ENCODE measurements at regions not wholly inside any gene's neighbourhood (a gene's known extent, or its start where the extent isn't known, plus 50 kb on each side); places are given as distances from the start of the nearest gene placed in this dataset.

DNA sequence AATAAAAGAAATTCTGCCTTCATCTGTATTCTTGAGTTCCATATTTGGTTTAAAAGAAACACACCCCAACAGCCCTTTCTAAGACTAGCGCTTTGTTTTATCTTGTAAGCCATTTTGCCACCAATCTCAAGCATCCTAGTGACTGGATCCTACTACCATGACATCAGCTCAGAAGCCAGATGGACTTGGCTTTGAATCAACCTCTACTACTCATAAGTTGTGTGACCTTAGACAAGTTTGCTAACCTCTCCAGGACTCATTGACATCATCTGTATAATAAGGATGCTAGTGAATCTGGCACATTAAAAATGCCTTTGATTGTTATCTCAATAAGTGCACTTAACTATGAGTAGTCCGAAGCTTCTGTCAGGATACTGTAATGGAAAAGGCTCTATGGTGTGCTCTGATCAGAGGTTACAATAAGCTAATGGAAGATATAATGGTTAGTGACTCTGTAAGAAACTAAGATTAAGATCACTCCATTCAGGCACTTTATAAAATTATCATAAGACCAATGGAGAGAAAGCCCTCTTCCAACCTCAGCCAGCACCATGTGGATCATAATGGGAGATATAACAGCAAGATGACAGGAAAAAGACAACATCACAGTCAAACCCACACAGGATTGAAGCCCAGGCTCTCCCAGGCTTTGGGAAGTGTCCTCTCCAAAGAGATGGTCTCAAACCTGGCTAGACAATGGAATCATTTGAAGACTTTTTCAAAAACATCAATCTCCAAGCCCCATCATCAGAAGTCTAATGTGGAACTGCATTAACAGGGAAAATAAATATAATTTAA is 180.6 kb upstream of the MIR17HG start:
- no peak for DNase-seq (ENCODE audit: low spot score)
- TF ChIP-seq, protein P1, sequence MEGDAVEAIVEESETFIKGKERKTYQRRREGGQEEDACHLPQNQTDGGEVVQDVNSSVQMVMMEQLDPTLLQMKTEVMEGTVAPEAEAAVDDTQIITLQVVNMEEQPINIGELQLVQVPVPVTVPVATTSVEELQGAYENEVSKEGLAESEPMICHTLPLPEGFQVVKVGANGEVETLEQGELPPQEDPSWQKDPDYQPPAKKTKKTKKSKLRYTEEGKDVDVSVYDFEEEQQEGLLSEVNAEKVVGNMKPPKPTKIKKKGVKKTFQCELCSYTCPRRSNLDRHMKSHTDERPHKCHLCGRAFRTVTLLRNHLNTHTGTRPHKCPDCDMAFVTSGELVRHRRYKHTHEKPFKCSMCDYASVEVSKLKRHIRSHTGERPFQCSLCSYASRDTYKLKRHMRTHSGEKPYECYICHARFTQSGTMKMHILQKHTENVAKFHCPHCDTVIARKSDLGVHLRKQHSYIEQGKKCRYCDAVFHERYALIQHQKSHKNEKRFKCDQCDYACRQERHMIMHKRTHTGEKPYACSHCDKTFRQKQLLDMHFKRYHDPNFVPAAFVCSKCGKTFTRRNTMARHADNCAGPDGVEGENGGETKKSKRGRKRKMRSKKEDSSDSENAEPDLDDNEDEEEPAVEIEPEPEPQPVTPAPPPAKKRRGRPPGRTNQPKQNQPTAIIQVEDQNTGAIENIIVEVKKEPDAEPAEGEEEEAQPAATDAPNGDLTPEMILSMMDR (IDR thresholded peaks at IDR 0.05; ENCODE audit: extremely low read depth, missing control alignments) = no peak

DNA sequence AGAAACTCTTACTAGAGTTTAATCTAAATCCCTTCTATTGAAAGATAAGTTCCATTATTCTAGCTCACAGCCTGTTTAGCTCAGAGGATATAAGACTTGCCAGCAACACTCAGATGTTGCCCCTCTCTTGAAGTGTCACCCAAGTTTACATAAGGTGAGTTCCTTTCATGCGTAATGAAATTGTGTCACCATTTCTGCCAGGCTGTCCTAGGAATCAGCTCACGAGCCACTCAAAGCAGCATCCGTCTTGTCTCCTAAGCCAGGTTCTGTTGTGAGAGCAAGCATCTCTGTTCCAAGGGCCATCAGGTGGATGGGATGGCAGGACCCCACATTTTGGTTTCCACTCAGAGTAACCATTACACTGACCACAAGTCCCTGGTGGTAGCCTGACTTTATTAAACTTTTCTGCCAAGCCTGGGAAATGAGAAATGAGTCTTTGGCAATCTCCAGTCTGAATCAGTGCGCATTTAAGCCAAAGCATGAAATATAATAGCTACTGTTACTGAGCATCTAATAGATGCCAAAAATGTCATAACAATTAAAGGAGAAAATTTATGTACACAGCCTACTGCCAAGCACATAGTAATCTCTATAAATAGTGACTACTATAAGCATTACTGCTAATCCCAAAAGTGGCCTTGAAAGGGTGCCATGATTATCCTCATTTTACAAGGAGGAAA is 179.6 kb upstream of the MIR17HG start:
- DNase-seq (ENCODE audit: low spot score) = no peak
- TF ChIP-seq, protein P1 (IDR thresholded peaks at IDR 0.05; ENCODE audit: extremely low read depth, missing control alignments) = no peak

DNA sequence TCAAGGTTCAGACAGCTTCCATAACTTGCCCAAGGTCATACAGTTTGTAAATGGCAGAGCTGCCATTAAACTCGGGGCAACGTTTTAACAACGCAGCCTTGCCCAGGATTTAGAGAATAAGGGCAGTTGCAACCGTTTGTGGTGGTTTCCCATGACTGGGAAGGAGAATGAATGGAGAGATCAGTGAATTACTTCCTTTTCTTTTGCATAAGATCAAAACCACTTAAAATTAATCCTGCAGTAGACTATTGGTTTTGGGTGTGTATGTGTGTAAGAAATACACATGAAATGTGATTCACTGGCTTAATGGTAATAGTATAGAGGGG is 179.1 kb upstream of the MIR17HG start:
- TF ChIP-seq, protein P1 (IDR thresholded peaks at IDR 0.05; ENCODE audit: extremely low read depth, missing control alignments) = no peak
- no peak for DNase-seq (ENCODE audit: low spot score)

DNA sequence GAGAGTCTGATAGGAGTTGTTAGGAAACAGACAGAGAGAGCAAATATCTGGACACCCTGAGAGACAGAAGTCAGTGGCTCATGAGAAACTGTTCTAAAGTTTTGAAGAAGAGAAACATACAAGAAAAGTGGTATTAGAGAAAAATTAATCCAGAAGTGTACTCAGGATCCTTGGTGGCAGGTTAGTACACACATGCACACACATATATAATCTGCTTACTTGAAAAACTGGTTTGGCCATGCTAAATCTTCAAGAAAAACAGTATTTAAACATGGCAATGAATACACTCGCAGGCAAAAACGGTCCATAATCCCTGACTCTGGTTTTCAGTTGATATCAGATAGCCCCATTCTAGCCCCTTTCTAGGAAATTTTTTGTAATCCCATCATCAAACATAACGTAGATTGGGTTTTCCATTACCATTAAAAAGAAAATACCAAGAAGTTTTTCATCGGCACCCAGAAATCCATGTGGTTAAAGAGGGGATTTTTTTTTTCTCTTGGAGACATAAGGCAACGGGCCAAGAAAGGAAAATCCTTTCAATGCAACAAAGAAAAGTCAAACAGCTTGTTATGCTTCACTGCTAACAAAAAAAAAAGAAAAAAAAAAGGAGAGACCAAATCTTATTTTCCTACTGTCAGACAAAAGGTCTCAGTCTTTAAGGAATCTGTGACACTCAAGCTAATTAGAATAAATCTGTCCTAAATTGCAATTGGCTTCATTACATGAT is 178.0 kb upstream of the MIR17HG start:
- no peak for DNase-seq (ENCODE audit: low spot score)
- TF ChIP-seq, protein P1 (IDR thresholded peaks at IDR 0.05; ENCODE audit: extremely low read depth, missing control alignments) = no peak

DNA sequence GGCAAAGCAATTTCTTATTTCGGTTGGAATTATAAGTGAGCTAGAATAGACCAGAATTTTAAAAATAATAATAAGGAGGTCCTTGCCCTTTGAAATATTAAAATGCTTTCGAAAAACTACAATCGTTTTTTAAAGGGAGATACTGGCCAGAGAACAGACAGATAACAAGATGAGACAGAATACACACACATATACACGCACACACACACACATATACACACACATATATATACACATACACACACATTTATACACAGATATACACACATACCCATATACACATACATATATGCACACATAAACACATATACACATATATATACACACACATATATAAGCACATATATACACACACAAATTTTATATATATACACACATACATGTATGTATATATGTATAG is 175.3 kb upstream of the MIR17HG start:
- TF ChIP-seq, protein P1 (IDR thresholded peaks at IDR 0.05; ENCODE audit: extremely low read depth, missing control alignments) = no peak

DNA sequence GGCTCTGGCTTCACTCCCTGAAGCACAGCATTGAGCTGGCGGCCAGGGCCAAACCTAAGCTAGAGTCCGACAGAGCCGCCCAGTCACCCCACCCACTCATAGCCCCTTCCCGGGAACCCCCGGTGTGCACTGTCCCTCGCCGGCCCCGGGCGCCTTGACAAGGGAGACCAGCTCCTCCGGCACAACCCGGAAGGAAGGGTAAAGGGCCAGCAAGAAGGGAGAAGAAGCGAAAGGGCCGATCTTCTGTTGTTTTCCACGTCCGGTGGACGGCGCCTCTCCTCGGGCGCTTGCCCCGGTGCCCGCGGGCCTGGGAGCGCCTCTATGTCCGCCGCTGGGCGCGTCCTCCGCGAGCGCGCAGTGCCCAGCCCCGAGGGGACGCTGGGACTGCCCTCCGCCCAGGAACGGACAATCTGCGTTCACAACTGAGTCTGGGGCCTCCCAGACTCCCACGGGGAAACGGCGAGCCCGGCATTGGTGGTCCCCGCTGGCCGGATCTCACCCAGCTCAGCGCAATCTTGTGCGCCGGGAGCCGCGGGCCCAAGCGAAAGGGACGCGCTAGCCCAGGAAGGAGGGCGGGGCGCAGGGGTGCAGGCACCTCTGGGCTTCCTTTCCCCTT is 172.5 kb upstream of the MIR17HG start:
- no peak for DNase-seq (ENCODE audit: low spot score)
- TF ChIP-seq, protein P1 (IDR thresholded peaks at IDR 0.05; ENCODE audit: extremely low read depth, missing control alignments) = no peak

More for the DNA sequence above, 175.3 kb upstream of the MIR17HG start:
- DNase-seq (ENCODE audit: low spot score) = no peak
